ENCODE measurements at regions not wholly inside any gene's neighbourhood (a gene's known extent, or its start where the extent isn't known, plus 50 kb on each side); places are given as distances from the start of the nearest gene placed in this dataset.

DNA sequence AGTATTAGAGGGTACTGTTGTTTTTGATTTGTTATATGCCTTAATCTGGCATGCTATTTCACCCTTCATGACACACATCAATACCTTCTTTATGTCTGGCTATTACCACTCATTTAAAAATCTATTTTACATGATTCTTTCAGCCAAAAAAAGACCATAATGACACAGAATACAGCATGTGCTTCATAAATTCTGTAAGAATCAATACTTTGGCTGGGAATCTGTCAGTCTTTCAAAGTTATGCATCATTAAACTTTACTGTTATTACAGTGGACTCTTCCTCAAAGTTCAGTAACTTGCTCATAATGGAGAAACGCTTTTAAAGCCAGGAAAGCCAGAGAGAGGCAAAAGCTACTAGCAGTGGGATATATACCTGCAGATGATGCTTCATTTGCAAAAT lies 247.2 kb upstream of the ADGRL2 start:
- TF ChIP-seq POLR2AphosphoS5 (IDR thresholded peaks at IDR 0.05; ENCODE audit: low read depth, low read length) (no peak), HDAC6 (IDR thresholded peaks at IDR 0.05; ENCODE audit: low read depth, low read length) (no peak), CHD1 (IDR thresholded peaks at IDR 0.05; ENCODE audit: low read depth, low read length) (no peak)
- H3K27me3 ChIP-seq (replicated peaks in 1 of 4; ENCODE audit: control insufficient read depth in 3 of 4, extremely low read depth in 1 of 4, insufficient read depth in 3 of 4, low read length in 3 of 4), result no peaks in the 10 kb centered on the region
- H2BK12ac ChIP-seq (ENCODE audit: low read depth, low read length), result no peak overlapping the region
- no peaks in the 10 kb centered on the region for H3K79me1 ChIP-seq (ENCODE audit: low read depth, low read length)
- no peak overlapping the region for H4K8ac ChIP-seq (ENCODE audit: extremely low read depth, insufficient read depth, low read length)
- no peak overlapping the region for H3K4me3 ChIP-seq (ENCODE audit: extremely low read depth in 1 of 4, insufficient read depth in 2 of 4, low read depth in 3 of 4, low read length in 4 of 4)
- no peak overlapping the region for H2AK5ac ChIP-seq (ENCODE audit: low read depth, low read length)
- H4K5ac ChIP-seq (ENCODE audit: insufficient read length, low read depth, low read length), result no peak overlapping the region
- POLR2A ChIA-PET (ENCODE audit: partially characterized antibody), result no interaction called here
- no peak overlapping the region for H2BK120ac ChIP-seq (replicated peaks; ENCODE audit: low read depth, low read length)
- no peak overlapping the region for H3K23ac ChIP-seq (ENCODE audit: insufficient read length)
- no peak overlapping the region for H3K14ac ChIP-seq (ENCODE audit: insufficient read length)
- WGBS, 2 experiments (ENCODE audit: extremely low coverage in 1 of 2, insufficient coverage in 1 of 2, insufficient read length in 1 of 2, insufficient replicate concordance in 2 of 2, low coverage in 1 of 2, low lambda C conversion rate in 2 of 2, missing lambda C conversion rate in 1 of 2), result 82% methylated on average over 1 of the region's 1 CpG; no CpG with 5 or more reads in 1 of the 2 experiments
- no peak overlapping the region for H2AFZ ChIP-seq (ENCODE audit: low read length)
- H3K18ac ChIP-seq (ENCODE audit: extremely low read depth, low read length), result no peak overlapping the region
- no peak overlapping the region for H2BK20ac ChIP-seq (ENCODE audit: low read length)
- no peak overlapping the region for H3K56ac ChIP-seq (replicated peaks; ENCODE audit: insufficient read length, low read depth, low read length)
- no peaks in the 10 kb centered on the region for H3K36me3 ChIP-seq (ENCODE audit: control insufficient read depth in 2 of 4, insufficient read depth in 4 of 4, low read length in 3 of 4)
- H3K9ac ChIP-seq (replicated peaks in 1 of 4; ENCODE audit: extremely low read depth in 1 of 4, low read depth in 3 of 4, low read length in 3 of 4), result no peak overlapping the region
- H3K27ac ChIP-seq (ENCODE audit: low read depth, low read length), result no peak overlapping the region
- no peak overlapping the region for H2BK5ac ChIP-seq (ENCODE audit: low read depth, low read length)
- H4K20me1 ChIP-seq (replicated peaks in 1 of 2; ENCODE audit: control insufficient read depth in 1 of 2, insufficient read depth in 2 of 2, low read length in 2 of 2), result no peaks in the 10 kb centered on the region
- FAIRE-seq, result no peak
- CTCF ChIA-PET (ENCODE audit: partially characterized antibody), result interaction anchor here (1.4 kb wide), 1 partner anchor 17 kb away, joined by 4 read pairs; no protein-coding TSS in a partner anchor
- H3K4ac ChIP-seq (replicated peaks; ENCODE audit: insufficient read length, low read depth, low read length), result no peak overlapping the region
- DNase-seq (ENCODE audit: low read depth in 1 of 2, low spot score in 2 of 2), result no peak
- H3K79me2 ChIP-seq (ENCODE audit: control insufficient read depth in 1 of 2, insufficient read depth in 2 of 2, low read length in 2 of 2), result no peaks in the 10 kb centered on the region
- no peaks in the 10 kb centered on the region for H3K9me3 ChIP-seq (ENCODE audit: insufficient read depth in 2 of 2, low read depth in 1 of 2, low read length in 1 of 2)
- H4K91ac ChIP-seq (replicated peaks; ENCODE audit: insufficient read length, low read length), result no peak overlapping the region
- H3K23me2 ChIP-seq (ENCODE audit: low read depth, low read length), result no peaks in the 10 kb centered on the region
- H2BK15ac ChIP-seq (ENCODE audit: low read length), result no peak overlapping the region
- H3K4me2 ChIP-seq (ENCODE audit: insufficient read depth in 1 of 2, low read depth in 2 of 2, low read length in 2 of 2), result no peak overlapping the region
- peaks cover 0 to 18% (median 5%) of the 10 kb centered on the region in 4 experiments; a peak in 2 of 7 replicates for H3K4me1 ChIP-seq (replicated peaks in 1 of 4; ENCODE audit: control insufficient read depth in 3 of 4, insufficient read depth in 4 of 4, low read length in 3 of 4)

All from H1 (cell line).